ENCODE measurements at regions not wholly inside any gene's neighbourhood (a gene's known extent, or its start where the extent isn't known, plus 50 kb on each side); places are given as distances from the start of the nearest gene placed in this dataset.

GRCh38 chr2:158049129-158049855 lies 52.4 kb upstream of the UPP2 start:
- DNase-seq: no peak

GRCh38 chr2:158048327-158048726 lies 53.3 kb upstream of the UPP2 start:
- DNase-seq: no peak

GRCh38 chr2:158047156-158047611 lies 54.5 kb upstream of the UPP2 start:
- DNase-seq: no peak

- DNase-seq: no peak
Measured at GRCh38 chr2:158046121-158046880, 55.4 kb upstream of the UPP2 start.

- DNase-seq: no peak
Measured at GRCh38 chr2:158045362-158045761, 56.3 kb upstream of the UPP2 start.

GRCh38 chr2:158043181-158043948 lies 58.3 kb upstream of the UPP2 start:
- no peak for DNase-seq

- DNase-seq: no peak
Measured at GRCh38 chr2:158042666-158043065, 59.0 kb upstream of the UPP2 start.

GRCh38 chr2:158042245-158042644 lies 59.4 kb upstream of the UPP2 start:
- DNase-seq: no peak

GRCh38 chr2:158041400-158041799 lies 60.3 kb upstream of the UPP2 start:
- DNase-seq: no peak

GRCh38 chr2:158038901-158039300 lies 62.8 kb upstream of the UPP2 start:
- DNase-seq: no peak

GRCh38 chr2:158034198-158034866 lies 67.3 kb upstream of the UPP2 start:
- no peak for DNase-seq

GRCh38 chr2:158031371-158031770 lies 70.3 kb upstream of the UPP2 start:
- DNase-seq: no peak

- DNase-seq: no peak
Measured at GRCh38 chr2:158025255-158025996, 76.2 kb upstream of the UPP2 start.

GRCh38 chr2:158024288-158024898 lies 77.3 kb upstream of the UPP2 start:
- peak; percentile 6 for DNase-seq

- DNase-seq: no peak
Measured at GRCh38 chr2:158022888-158023287, 78.8 kb upstream of the UPP2 start.

- no peak for DNase-seq
Measured at GRCh38 chr2:158021226-158021625, 80.5 kb upstream of the UPP2 start.

GRCh38 chr2:158015428-158016076 lies 86.1 kb upstream of the UPP2 start:
- DNase-seq: no peak

- DNase-seq: no peak
Measured at GRCh38 chr2:158013891-158014290, 87.8 kb upstream of the UPP2 start.

- DNase-seq: no peak
Measured at GRCh38 chr2:158011055-158011771, 90.5 kb upstream of the UPP2 start.

- DNase-seq: no peak
Measured at GRCh38 chr2:158009399-158009798, 92.3 kb upstream of the UPP2 start.
